Trophoblast cell (in vitro differentiated cells and primary cell): ENCODE measurements at regions not wholly inside any gene's neighbourhood (a gene's known extent, or its start where the extent isn't known, plus 50 kb on each side); places are given as distances from the start of the nearest gene placed in this dataset.
A peak's percentile ranks its signal among the peaks of the same experiment; 100 is the strongest.

ENCODE experiments used
- DNase-seq, 2 donors: peaks; one replicate each; pipeline ENCODE4 v3.0.0-alpha.2; 2016
- H2AFZ ChIP-seq: 2 replicates; pipeline ENCODE4 v1.6.1; 2013; ENCODE audit warnings: low read length, moderate library complexity, mild to moderate bottlenecking; ENCODE audit not compliant: insufficient read depth, poor library complexity
- H2AK5ac ChIP-seq: 2 replicates; pipeline ENCODE4 v1.6.1; 2013; ENCODE audit warnings: mild to moderate bottlenecking, low read length
- H2BK120ac ChIP-seq: 2 replicates; pipeline ENCODE4 v1.6.1; 2013; ENCODE audit warnings: low read length, mild to moderate bottlenecking, moderate library complexity; ENCODE audit not compliant: insufficient read depth, poor library complexity
- H2BK12ac ChIP-seq: 2 replicates; pipeline ENCODE4 v1.6.1; 2013; ENCODE audit warnings: mild to moderate bottlenecking, low read length, moderate library complexity
- H2BK5ac ChIP-seq: 2 replicates; pipeline ENCODE4 v1.6.1; 2013; ENCODE audit warnings: low read length, low read depth, moderate library complexity, mild to moderate bottlenecking; ENCODE audit not compliant: poor library complexity
- H3K14ac ChIP-seq: 2 replicates; pipeline ENCODE4 v1.6.1; 2013; ENCODE audit warnings: mild to moderate bottlenecking, low read length
- H3K18ac ChIP-seq: 2 replicates; pipeline ENCODE4 v1.6.1; 2013; ENCODE audit warnings: mild to moderate bottlenecking, low read length
- H3K23ac ChIP-seq: 2 replicates; pipeline ENCODE4 v1.6.1; 2013; ENCODE audit warnings: low read length
- H3K27ac ChIP-seq: 2 replicates; pipeline ENCODE4 v1.5.1; 2013; ENCODE audit warnings: low read depth, mild to moderate bottlenecking, inconsistent platforms, low read length, moderate library complexity
- H3K27me3 ChIP-seq: 2 replicates; pipeline ENCODE4 v1.6.1; 2013; ENCODE audit warnings: inconsistent platforms, mild to moderate bottlenecking, low read length, moderate library complexity; ENCODE audit not compliant: insufficient read depth
- H3K36me3 ChIP-seq, 2 experiments: 1 replicate in 1 of 2; 2 replicates in 1 of 2; pipeline ENCODE4 v1.6.1; 2013; ENCODE audit warnings: low read length in 2 of 2, mild to moderate bottlenecking in 2 of 2, moderate library complexity in 1 of 2; ENCODE audit not compliant: insufficient read depth in 2 of 2, control insufficient read depth in 1 of 2
- H3K4ac ChIP-seq: 2 replicates; pipeline ENCODE4 v1.6.1; 2013; ENCODE audit warnings: low read depth, mild to moderate bottlenecking, low read length, moderate library complexity
- H3K4me1 ChIP-seq, 2 experiments: 1 replicate in 1 of 2; 2 replicates in 1 of 2; pipeline ENCODE4 v1.6.1; 2013; ENCODE audit warnings: low read length in 2 of 2, mild to moderate bottlenecking in 2 of 2, moderate library complexity in 1 of 2; ENCODE audit not compliant: insufficient read depth in 2 of 2, control insufficient read depth in 1 of 2
- H3K4me2 ChIP-seq: 2 replicates; pipeline ENCODE4 v1.6.1; 2013; ENCODE audit warnings: inconsistent platforms, mild to moderate bottlenecking, low read length, moderate library complexity
- H3K4me3 ChIP-seq: 2 replicates; pipeline ENCODE4 v1.5.1; 2013; ENCODE audit warnings: mild to moderate bottlenecking, low read depth, low read length, inconsistent platforms
- H3K79me1 ChIP-seq: one replicate; pipeline ENCODE4 v1.6.1; 2013; ENCODE audit warnings: low read length
- H3K79me2 ChIP-seq: 2 replicates; pipeline ENCODE4 v1.6.1; 2013; ENCODE audit warnings: low read length, mild to moderate bottlenecking; ENCODE audit not compliant: control insufficient read depth, insufficient read depth, poor library complexity
- H3K9ac ChIP-seq: 2 replicates; pipeline ENCODE4 v1.6.1; 2013; ENCODE audit warnings: mild to moderate bottlenecking, low read length
- H3K9me3 ChIP-seq: 2 replicates; pipeline ENCODE4 v1.6.1; 2013; ENCODE audit warnings: low read depth, mild to moderate bottlenecking, control low read depth, inconsistent platforms, low read length; ENCODE audit not compliant: insufficient read depth
- H4K12ac ChIP-seq: 2 replicates; pipeline ENCODE4 v1.6.1; 2013; ENCODE audit warnings: low read depth, mild to moderate bottlenecking, low read length, moderate library complexity
- H4K8ac ChIP-seq: 2 replicates; pipeline ENCODE4 v1.6.1; 2013; ENCODE audit warnings: low read depth, mild to moderate bottlenecking, low read length, moderate library complexity
- H4K91ac ChIP-seq: one replicate; pipeline ENCODE4 v1.6.1; 2013; ENCODE audit warnings: low read depth, mild to moderate bottlenecking, low read length, moderate library complexity
- WGBS: extraction: QIAGEN DNeasy Blood & Tissue Kit; methylation state at CpG from one replicate; pipeline ENCODE4 v1.1.7; 2013; ENCODE audit warnings: missing lambda C conversion rate; ENCODE audit not compliant: insufficient read length, insufficient coverage; ENCODE audit errors: extremely low coverage; 5-methylcytosine and 5-hydroxymethylcytosine counted together

DNA sequence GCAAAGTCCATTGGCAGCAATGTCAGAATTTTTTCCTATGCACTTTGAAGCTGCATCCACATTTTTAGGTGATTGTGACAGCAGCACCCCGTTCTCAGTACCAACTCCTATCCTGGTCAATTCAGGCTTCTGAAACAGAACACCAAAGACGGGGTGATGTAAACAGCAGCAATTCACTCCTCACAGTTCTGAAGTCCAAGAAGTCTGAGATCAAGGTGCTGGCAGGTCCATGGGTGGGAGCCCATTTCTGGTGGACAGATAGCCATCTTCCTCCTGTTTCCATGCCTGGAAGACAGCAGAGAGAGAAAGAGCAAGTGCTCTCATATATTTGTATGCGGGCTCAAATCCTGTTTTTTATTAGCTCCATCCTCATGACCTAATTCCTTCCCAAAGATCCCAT, 471.2 kb downstream of the BRD1 start:
- Histone ChIP-seq H3K14ac (no peak overlapping the region), H3K4ac (no peak overlapping the region), H3K4me3 (no peak overlapping the region), H3K27ac (no peak overlapping the region), H3K79me2 (no peaks in the 10 kb centered on the region), H3K23ac (no peak overlapping the region), H3K18ac (no peak overlapping the region), H4K91ac (no peak overlapping the region), H3K27me3 (peaks cover 2% of the 10 kb centered on the region), H4K8ac (no peak overlapping the region), H3K36me3 (no peaks in the 10 kb centered on the region), H3K4me2 (no peak overlapping the region), H2BK120ac (no peak overlapping the region), H3K4me1 (peaks cover 8 to 9% of the 10 kb centered on the region in 2 experiments), H3K9ac (no peak overlapping the region), H2BK5ac (no peak overlapping the region), H4K12ac (no peak overlapping the region), H3K9me3 (no peaks in the 10 kb centered on the region), H2AFZ (no peak overlapping the region), H2BK12ac (no peak overlapping the region), H2AK5ac (no peak overlapping the region), H3K79me1 (no peaks in the 10 kb centered on the region)
- WGBS: no CpG with 5 or more reads among the region's 3 CpGs
- DNase-seq: no peak

DNA sequence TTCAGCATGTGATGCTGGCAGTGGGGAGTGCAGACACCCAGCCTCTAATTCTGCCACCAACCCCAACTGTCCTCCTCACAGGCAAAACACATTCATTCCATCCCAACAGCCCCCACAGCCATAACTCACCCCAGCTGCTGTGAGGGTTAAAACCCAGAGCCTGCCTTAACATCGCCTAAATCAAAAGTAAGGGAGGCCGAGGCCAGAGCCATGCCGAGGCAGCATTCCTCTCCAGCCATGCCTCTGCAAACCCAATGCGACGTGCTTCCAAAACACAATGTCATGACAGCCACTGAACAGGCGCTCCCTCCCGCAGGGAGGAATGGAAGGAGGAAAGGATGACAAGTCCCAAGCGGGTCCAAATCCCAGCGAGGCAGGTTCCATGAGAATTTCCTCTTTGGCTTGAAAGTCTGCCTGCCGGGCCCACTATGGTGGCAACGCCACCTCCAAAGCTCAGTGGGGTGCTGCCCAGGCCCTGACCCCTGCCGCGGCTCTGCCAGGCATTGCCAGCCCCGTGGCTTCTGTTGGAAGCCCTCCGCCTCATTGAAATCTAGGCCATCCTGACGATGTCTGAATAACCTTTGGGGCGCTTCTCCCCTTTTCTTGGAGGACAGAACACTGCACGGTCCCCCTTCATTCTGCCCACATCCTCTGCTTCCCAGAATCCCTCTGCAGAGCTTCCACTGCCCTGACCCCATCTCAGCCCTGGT, 472.3 kb downstream of the BRD1 start:
- no peaks in the 10 kb centered on the region for H3K79me1 ChIP-seq
- no peaks in the 10 kb centered on the region for H3K36me3 ChIP-seq
- H3K4ac ChIP-seq: no peak overlapping the region
- H3K18ac ChIP-seq: no peak overlapping the region
- no peak overlapping the region for H3K27ac ChIP-seq
- no peak overlapping the region for H4K8ac ChIP-seq
- H4K12ac ChIP-seq: no peak overlapping the region
- H3K4me2 ChIP-seq: no peak overlapping the region
- H3K14ac ChIP-seq: no peak overlapping the region
- H2BK12ac ChIP-seq: no peak overlapping the region
- no peak overlapping the region for H2BK5ac ChIP-seq
- no peak overlapping the region for H4K91ac ChIP-seq
- no CpG with 5 or more reads among the region's 18 CpGs for WGBS
- H3K79me2 ChIP-seq: no peaks in the 10 kb centered on the region
- H3K9me3 ChIP-seq: no peaks in the 10 kb centered on the region
- no peak overlapping the region for H3K4me3 ChIP-seq
- H3K23ac ChIP-seq: no peak overlapping the region
- H2AFZ ChIP-seq: no peak overlapping the region
- no peak overlapping the region for H3K9ac ChIP-seq
- H2AK5ac ChIP-seq: no peak overlapping the region
- no peak for DNase-seq
- H3K27me3 ChIP-seq: peaks cover 2% of the 10 kb centered on the region
- no peak overlapping the region for H2BK120ac ChIP-seq
- H3K4me1 ChIP-seq: peaks cover 8 to 9% of the 10 kb centered on the region in 2 experiments

DNA sequence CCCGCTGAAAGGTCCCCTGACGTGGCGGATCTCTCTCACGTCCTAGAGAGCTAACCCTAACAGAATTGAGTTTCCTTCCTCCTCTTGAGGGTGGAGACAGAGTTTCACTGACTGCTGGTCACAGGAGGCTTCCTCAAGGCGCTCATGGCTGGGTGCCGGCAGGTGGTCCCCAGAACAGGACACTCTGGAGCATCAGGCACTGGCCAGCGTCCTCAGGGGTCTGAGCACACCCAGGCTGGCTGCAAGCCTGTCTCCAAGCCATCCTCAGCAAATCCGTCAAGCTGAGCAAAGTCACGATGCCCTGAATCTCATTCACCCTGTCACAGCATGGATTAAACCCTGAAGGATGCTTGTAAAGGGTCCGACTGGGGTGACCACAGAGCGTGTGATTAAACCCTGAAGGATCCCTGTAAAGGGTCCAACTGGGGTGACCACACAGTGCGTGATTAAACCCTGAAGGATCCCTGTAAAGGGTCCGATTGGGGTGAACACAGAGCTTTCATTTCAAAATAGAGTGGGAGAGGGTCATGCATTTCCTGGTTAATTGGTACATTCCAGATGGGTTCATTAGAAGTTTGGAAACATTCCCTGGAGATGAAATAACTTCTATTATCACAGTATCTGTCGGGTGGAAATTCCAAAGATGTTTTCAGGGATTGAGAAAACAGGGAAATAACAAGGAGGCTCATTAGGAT, 473.0 kb downstream of the BRD1 start:
- Histone ChIP-seq H3K4me3 (no peak overlapping the region), H2BK120ac (no peak overlapping the region), H4K8ac (no peak overlapping the region), H4K12ac (no peak overlapping the region), H3K79me1 (no peaks in the 10 kb centered on the region), H3K14ac (no peak overlapping the region), H2BK5ac (no peak overlapping the region), H3K9ac (no peak overlapping the region), H3K18ac (no peak overlapping the region), H3K79me2 (no peaks in the 10 kb centered on the region), H3K27ac (no peak overlapping the region), H3K36me3 (no peaks in the 10 kb centered on the region), H3K4me1 (peaks cover 8 to 9% of the 10 kb centered on the region in 2 experiments), H4K91ac (no peak overlapping the region), H3K27me3 (peaks cover 2% of the 10 kb centered on the region), H2AFZ (no peak overlapping the region), H3K4ac (no peak overlapping the region), H2AK5ac (no peak overlapping the region), H2BK12ac (no peak overlapping the region), H3K4me2 (no peak overlapping the region), H3K23ac (no peak overlapping the region), H3K9me3 (no peaks in the 10 kb centered on the region)
- DNase-seq: no peak
- no CpG with 5 or more reads among the region's 14 CpGs for WGBS

DNA sequence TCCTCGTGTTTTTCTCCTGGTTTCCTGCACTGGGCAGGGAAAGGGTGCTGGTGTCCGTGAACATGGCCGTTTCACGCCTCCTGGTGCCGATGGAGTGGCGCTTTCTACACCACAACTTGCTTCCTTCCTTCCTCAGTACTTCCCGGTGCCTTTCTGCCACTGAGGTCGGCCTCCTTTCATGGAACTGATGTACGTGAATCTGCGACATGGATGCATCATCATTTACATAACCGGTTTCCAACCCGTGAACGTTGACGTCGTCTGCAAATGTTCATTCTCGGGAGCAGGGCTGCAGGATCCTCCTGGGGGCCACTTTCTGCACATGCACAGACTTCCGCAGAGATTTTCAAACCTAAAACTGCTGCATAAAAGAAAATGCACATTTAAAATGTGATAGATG, 474.4 kb downstream of the BRD1 start:
- Histone ChIP-seq H3K4me2 (no peak overlapping the region), H2BK5ac (no peak overlapping the region), H2BK12ac (no peak overlapping the region), H3K9me3 (no peaks in the 10 kb centered on the region), H2BK120ac (no peak overlapping the region), H3K23ac (no peak overlapping the region), H3K27me3 (peaks cover 2% of the 10 kb centered on the region), H3K79me1 (no peaks in the 10 kb centered on the region), H3K79me2 (no peaks in the 10 kb centered on the region), H3K4me3 (peak overlapping the region; percentile 19), H3K4ac (no peak overlapping the region), H4K12ac (no peak overlapping the region), H3K18ac (no peak overlapping the region), H3K36me3 (no peaks in the 10 kb centered on the region), H4K8ac (no peak overlapping the region), H3K4me1 (peaks cover 8 to 9% of the 10 kb centered on the region in 2 experiments), H2AK5ac (no peak overlapping the region), H3K27ac (no peak overlapping the region), H2AFZ (no peak overlapping the region), H3K14ac (no peak overlapping the region), H4K91ac (no peak overlapping the region), H3K9ac (no peak overlapping the region)
- DNase-seq: no peak
- no CpG with 5 or more reads among the region's 17 CpGs for WGBS
